NCI-H2227 (cell line): ENCODE measurements at regions not wholly inside any gene's neighbourhood (a gene's known extent, or its start where the extent isn't known, plus 50 kb on each side); places are given as distances from the start of the nearest gene placed in this dataset.

ENCODE experiments used
- DNase-seq: peaks from one replicate; lab custom pipeline; 2025; ENCODE audit not compliant: unreplicated experiment; lab: John Stamatoyannopoulos, UW

DNA sequence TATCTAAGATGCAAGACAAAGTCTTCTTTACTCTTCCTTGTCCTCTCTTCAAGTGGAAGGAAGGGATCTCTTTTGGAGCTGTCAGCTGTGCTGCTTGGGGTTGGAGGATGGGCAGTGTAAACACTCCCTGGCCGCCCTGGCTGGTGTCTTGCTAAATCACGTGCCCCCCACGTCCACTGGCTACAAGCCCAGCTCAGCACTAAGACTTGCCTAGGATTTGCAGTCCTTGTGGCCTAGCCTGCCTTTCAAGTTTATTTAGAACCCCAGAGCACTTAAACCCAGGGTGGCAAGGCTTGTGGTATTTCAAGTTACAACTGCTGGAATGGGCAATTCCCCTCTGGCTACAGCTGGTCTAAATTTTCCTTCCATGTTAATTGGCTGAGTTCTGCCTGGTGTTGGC lies 272.4 kb upstream of the MYO3A start:
- DNase-seq = no peak

GRCh38 chr10:25666276-25666675 lies 267.8 kb upstream of the MYO3A start:
- DNase-seq = no peak

DNA sequence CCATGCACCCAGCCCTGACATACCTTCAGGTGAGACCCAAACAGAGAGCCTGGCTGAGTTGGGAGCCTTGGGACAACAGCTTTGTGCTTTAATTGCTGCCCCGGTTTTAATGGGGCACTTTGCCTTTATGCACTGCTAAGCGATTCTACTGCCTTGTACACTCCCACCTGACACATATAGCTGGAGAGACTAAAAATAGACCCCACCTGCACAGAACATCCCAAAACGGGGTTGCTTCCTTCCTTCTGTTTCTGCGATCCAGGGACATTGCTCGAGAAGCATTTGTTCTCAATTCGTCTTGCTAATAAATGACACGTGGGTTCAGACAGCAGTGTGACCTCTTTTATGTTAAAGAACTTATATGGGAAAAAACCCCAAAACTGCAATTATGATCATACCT lies 258.8 kb upstream of the MYO3A start:
- no peak for DNase-seq

DNA sequence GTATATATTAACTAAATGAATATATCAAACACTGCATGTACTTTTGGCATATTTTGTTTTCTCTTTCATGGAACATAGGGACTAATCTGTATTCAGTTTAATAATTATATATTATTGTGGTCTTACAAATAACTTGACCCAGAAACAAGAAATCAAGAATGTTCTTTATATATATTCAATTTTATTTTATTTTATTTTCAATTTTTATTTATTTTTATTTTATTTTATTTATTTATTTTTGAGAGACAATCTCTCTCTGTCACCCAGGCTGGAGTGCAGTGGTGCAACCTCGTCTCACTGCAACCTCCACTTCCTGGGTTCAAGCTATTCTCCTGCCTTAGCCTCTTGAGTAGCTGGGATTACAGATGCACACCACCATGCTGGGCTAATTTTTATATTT lies 258.4 kb upstream of the MYO3A start:
- DNase-seq = no peak

DNA sequence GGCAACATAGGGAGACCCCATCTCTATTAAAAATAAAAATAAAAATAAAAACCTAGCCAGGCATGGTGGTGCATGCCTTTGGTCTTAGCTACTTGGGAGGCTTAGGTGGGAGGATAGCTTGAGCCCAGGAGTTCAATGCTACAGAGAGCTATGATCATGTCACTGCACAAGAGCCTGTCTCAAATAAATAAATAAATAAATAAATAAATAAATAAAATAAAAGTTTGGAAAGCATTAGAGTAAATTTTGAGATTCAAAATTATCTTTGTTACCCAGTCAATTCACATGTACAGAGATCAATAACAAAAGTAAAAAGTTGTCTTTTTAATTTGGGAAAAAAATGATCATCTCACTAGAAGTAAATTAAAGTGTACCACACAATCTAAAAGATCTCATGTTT lies 255.8 kb upstream of the MYO3A start:
- no peak for DNase-seq

- no peak for DNase-seq
These were observed 255.4 kb upstream of the MYO3A start for GRCh38 chr10:25678666-25679065.

GRCh38 chr10:25682203-25682851 lies 251.7 kb upstream of the MYO3A start:
- peak; percentile 62 for DNase-seq

DNA sequence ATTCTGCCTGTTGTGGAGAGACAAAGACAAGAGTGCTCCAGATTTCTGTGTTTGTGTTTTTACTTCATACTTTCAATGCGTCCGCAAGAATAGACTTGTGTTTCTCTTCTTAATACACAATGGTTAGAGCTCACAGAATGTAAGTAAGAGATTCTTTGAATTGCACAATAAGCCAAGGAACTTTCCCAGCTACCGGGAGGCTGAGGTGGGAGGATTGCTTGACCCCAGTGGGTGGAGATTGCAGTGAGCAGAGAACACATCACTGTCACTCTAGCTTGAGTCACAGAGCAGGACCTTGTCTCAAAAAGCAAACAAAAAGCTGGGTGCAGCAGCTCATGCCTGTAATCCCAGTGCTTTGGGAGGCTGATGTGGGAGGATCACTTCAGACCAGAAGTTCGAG lies 250.7 kb upstream of the MYO3A start:
- DNase-seq = no peak

DNA sequence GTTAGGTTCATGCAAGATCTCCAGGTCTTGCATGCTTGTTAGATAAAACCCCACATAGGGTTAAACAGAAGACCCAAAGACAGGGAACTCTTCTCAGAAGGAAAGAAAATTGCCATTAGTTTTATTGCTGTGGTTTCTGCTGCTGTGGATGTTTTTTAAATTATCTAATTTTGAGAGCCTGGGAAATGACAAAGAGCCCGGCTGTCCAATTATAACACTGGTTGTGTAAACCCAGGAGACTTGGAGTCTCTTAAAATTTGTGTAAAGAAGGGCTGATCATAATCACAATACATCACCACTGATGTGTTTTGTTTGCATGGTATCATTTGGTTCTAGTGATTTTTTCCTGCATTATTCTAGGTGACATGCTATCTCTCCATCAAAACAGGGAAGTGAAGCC lies 246.5 kb upstream of the MYO3A start:
- no peak for DNase-seq

DNA sequence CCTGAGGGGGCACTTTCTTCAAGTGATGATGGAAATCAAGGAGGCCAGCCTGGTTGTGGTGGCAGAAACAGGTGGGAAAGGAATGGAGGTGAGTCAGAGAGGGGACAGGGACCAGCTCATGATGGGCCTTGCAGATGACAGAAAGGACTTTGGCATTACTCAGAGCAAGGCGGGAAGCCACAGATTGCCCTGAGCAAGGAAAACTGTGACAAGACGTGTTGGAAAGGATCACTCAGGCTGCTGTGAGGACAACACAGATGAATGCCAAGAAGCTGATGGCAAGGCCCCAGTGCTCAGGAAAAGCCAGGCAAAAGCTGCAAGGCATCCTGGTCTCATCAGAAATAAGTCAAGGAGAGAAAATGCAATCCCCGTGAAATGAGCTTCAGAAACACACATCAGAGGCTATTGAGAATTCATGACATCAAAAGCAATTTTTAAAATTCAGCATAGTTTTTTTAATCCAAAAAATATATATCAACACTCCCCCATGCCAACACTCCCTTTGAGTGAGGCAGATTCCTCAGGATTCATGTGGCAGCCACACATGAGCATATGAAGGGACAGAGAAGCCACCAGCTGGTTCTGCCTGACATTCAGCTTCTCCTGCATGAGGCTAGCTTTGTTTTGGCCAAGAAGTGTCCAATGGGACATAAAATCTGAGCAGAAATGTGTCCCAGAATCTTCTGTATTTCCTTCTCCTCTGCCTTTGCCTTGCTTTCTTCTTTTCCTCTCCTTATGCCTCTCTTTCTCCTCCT lies 244.5 kb upstream of the MYO3A start:
- DNase-seq = no peak

DNA sequence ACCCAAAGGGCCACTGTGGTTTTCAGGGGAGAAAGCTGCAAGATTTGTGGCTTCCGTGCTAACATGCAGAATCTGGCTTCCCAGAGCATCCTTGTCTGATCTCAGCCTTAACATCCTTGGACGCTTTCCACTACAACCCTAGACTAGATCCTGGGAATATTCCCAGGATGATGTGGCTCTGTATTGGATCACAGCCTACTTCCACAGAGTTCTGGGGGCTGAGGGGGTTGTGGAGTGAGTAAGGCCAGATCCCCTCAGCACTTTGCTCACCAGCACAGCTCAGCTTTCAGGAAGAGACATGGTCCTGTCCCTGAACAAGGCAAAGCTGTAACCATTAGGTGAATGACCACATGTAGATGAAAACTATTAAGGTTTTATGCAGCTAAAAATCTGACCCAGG lies 241.3 kb upstream of the MYO3A start:
- DNase-seq = no peak

DNA sequence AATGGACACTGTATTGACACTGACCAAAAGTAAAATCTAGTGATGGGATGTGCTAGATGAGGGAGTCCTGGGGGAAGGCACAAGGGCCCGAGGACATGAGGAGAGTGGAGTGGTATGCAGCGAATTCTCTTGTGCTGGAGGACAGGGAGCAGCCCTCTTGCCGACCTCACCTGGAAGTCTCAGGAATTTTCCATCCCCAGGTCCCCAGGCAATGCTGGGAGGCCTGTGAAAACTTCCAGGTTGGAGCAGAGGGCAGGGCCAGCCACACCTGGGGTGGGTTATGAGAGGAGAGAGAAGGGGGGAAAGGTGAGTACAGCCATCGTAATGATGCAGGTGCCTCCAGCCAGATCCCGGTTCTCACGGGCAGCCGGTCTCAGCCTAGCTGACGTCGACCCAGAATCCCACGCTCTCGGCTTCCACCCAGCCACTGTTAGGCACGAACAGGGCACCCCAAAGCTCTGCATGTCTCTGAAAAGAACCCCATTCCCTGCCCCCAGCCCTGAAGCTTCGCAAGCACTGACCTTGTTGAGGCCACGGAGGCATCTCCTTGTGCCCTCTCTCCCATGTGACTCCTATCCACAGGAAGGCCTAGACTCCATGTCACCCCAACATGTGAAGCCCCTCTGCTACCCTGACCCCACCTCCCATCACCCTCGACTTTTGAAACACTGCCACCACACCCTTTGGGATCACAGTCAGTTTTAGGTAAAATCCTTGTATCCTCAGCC lies 239.7 kb upstream of the MYO3A start:
- DNase-seq = no peak

GRCh38 chr10:25694971-25695370 lies 239.1 kb upstream of the MYO3A start:
- DNase-seq = no peak

GRCh38 chr10:25695586-25695985 lies 238.4 kb upstream of the MYO3A start:
- DNase-seq = no peak

DNA sequence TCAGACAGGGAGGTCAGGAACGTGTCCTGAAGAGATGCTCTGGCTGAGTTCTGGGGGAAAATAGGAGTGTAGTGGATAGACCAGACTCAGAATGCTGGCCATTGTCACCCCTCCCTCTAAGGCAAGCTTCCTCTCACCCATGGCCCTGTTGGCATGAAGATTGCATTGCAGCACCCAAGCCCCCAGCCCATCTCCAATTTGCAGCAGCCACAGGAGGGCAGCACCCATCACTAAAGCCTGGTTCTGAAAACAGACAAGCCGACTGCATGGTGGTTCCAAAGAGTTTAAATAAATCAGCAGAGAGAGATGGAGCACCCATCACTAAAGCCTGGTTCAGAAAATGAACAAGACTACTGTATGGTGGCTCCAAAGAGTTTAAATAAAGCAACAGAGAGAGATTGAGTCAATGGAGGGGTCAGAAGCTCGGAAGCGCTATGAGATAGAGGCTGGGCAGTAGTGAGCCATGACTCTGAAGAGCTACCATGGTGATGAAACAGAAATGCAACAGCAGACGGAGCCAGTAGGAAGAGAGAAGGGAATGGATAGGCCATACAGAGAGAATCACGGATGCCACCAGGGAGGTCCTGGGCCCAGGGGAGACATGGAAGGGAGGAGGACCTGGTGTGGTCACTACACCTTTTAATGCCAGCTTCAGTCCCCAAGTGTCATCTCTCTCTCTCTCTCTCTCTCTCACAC lies 237.9 kb upstream of the MYO3A start:
- DNase-seq = no peak

DNA sequence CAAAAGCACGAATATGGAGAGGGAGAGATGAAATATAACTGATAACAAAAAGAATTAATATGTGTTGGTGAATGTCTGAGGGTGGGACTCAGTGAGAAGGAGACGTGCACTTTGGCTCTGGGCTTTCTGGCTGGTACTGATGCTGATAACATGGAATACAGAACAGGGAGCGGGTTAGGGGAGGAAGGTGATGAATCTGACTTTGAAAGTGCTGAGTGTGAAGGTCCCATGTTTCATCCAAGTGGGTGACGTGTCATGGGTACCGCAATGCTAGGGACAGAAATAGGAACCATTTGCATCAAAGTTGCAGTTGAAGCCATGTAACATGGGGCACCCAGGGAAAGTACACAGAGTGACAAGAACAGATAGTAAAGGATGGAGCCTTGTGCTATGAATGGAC lies 236.6 kb upstream of the MYO3A start:
- no peak for DNase-seq

GRCh38 chr10:25698638-25699037 lies 235.4 kb upstream of the MYO3A start:
- DNase-seq = no peak

DNA sequence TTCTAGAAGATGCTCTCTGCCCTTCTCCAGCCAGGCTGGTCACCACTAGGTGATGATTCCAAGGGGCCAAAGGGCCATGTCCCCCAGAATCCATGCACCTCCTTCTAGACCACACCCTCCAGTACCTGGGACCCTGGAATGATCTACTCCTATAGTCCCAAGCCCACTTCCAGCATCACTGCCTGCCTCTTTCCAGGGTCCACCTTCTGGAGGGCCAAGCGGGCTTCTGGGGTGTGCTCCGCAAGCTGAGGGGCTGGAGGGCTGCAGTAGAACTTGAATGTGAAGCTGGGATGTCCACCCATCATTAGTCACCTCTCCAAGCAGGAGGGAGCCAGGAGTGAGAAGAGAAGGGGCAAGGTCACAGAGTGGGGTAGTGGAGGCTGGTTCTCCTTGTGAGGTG lies 234.4 kb upstream of the MYO3A start:
- no peak for DNase-seq

DNA sequence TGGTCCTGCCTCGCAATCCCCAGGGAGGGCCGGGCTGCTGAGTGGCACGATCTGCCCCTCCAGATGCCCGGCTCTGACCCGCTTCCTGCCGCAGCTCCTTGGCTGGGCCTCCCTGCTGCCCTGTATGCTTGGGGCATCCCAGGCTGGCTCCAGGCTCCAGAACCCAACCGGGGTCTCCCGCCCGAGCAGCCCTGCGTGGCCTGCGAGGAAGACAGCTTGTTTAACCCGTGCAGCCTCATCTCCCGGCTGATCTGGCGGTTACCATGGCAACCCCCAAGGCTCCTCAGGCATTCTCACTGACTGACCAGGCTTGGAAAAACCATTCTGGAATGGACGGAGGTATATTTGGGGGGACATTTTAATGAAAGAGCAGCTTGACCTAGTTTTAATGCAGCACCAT lies 232.4 kb upstream of the MYO3A start:
- DNase-seq = peak; percentile 65

- no peak for DNase-seq
These were observed 229.4 kb upstream of the MYO3A start for GRCh38 chr10:25704622-25705021.

DNA sequence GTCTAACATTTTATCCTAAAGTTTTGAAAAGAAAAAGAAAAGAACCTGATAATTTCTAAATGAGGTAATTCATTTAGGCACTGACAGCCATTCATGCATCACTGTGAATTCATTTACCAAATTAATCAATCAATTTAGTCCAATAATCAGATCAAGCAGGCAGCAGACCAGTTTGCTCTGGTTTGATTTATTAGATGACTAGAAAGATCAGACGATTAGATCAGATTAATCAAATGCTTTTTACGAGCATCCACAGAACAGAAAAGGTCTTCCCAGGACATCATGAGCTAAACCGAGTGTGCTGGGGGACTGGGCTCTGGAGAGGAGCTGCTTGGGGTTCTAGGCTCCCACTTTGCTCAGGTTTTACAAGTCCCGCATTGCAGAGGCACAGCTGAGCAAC lies 226.5 kb upstream of the MYO3A start:
- no peak for DNase-seq
